ENCODE measurements at regions not wholly inside any gene's neighbourhood (a gene's known extent, or its start where the extent isn't known, plus 50 kb on each side); places are given as distances from the start of the nearest gene placed in this dataset.

DNA sequence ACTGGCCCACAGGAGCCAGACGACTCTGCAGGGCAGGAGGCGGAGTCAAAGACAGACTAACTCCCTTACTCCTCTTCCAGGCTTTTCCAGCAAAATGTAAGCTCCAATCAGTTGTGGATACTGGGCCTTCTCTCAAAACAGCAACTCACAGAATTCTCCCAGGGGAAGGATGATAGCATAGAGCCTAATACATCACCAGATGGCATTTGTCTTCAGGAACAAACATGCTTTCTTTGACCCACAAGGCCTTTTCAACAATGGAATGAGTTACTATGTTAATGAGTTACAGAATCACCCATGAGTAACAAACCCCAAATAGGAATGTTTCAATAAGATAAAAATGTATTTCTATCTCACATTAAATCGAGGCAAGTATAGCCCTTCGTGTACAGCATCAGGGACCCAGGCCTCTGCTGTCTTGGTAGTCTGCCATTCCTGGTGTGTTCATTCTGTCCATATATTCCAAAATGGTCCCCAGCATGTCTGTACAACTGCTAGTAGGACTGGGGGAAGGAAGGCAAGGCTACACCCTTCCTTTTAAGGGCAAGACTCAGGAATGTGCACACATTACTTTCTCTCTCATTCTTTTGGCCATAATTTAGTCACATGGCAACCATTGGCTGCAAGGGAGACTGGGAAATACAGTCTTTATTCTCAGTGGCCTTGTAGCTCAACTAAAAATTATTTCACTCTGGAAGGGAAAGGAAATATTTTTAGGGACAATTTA, 76.4 kb downstream of the BOD1L2 start:
- H3K4me3 ChIP-seq = no peak overlapping the region
- intact Hi-C loops (cut with DNase I) = no loop called here
- H3K27ac ChIP-seq = peak overlapping the region in 3 of 4 donors; percentile 7 to 65 (median 49)
- H3K36me3 ChIP-seq (replicated peaks in 1 of 2; ENCODE audit: insufficient read depth in 1 of 2, low read depth in 2 of 2) = no peaks in the 10 kb centered on the region
- ATAC-seq = peak; percentile 64
- H3K27me3 ChIP-seq = no peaks in the 10 kb centered on the region
- no peak for DNase-seq
- no peaks in the 10 kb centered on the region for H3K9me3 ChIP-seq
- WGBS, 2 donors = 30 to 31% methylated on average over 4 of the region's 4 CpGs
- TF ChIP-seq POLR2A (IDR thresholded peaks at IDR 0.05) = no peak
- TF ChIP-seq, protein P1, sequence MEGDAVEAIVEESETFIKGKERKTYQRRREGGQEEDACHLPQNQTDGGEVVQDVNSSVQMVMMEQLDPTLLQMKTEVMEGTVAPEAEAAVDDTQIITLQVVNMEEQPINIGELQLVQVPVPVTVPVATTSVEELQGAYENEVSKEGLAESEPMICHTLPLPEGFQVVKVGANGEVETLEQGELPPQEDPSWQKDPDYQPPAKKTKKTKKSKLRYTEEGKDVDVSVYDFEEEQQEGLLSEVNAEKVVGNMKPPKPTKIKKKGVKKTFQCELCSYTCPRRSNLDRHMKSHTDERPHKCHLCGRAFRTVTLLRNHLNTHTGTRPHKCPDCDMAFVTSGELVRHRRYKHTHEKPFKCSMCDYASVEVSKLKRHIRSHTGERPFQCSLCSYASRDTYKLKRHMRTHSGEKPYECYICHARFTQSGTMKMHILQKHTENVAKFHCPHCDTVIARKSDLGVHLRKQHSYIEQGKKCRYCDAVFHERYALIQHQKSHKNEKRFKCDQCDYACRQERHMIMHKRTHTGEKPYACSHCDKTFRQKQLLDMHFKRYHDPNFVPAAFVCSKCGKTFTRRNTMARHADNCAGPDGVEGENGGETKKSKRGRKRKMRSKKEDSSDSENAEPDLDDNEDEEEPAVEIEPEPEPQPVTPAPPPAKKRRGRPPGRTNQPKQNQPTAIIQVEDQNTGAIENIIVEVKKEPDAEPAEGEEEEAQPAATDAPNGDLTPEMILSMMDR (IDR thresholded peaks at IDR 0.05) = no peak
- H3K4me1 ChIP-seq = peaks cover 5% of the 10 kb centered on the region

DNA sequence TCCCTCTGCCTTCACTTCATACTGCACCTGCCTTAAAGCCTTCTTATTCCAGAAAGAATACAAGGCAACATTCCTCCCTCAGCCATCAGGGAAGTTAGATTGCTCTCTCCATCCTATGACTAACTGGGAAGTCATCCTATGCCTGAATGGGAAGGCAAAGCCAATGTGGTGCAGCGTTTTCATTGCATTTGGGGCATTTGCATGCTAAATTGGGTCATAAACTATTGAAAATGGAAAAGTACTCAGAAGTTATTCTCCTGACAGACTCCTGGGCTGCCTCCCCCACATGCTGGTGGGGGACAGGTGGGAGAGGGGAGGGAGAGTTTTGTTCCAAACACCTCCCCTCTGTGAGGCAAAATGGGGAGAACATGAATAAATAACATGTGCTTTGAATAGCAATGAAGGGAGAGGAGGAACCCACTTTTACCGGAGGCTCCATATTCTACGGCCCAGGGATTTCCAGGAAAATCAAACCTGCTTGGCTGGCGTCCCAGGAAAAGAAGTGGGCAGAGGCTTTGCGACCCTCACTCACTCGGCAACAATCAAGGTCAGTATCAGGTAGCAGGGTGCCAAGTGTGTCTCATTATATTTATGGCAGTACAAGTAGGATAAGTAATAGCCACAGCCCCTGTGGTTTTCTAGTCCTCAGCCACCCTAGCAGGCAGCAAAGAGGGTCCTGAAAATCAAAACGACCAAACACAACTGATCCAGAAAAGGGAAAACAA, 84.1 kb downstream of the BOD1L2 start:
- H3K36me3 ChIP-seq (replicated peaks in 1 of 2; ENCODE audit: insufficient read depth in 1 of 2, low read depth in 2 of 2) = no peaks in the 10 kb centered on the region
- H3K27ac ChIP-seq = no peak overlapping the region
- no peak for DNase-seq
- no peaks in the 10 kb centered on the region for H3K4me1 ChIP-seq
- intact Hi-C loops (cut with DNase I) = no loop called here
- peaks cover 0 to 5% (median 0%) of the 10 kb centered on the region in 3 donors for H3K9me3 ChIP-seq
- ATAC-seq = no peak
- 33 to 43% methylated on average over 7 of the region's 7 CpGs for WGBS, 2 donors
- no peaks in the 10 kb centered on the region for H3K27me3 ChIP-seq
- TF ChIP-seq, protein P1 (IDR thresholded peaks at IDR 0.05) = no peak
- no peak for TF ChIP-seq POLR2A (IDR thresholded peaks at IDR 0.05)
- no peak overlapping the region for H3K4me3 ChIP-seq

DNA sequence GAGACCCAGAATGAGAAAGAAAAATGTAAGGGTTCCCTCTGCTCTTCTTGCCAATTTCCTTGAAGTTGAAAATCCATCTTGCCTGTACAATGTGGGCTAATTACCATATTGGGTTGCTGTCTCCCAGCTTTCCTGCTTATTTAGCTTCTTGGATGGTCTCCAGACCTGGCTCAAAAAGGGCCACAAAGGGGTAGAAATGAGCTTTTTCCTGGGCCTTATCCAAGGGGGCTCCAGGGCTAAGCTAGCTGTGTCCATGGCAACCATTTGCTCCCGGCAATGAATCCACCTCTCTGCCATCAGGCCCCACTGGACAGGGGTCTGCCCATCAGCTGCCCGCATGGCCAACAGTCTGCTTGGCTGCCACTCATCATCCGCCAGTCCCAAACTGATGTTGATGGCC, 85.0 kb downstream of the BOD1L2 start:
- Histone ChIP-seq H3K27me3 (no peaks in the 10 kb centered on the region), H3K4me3 (no peak overlapping the region), H3K9me3 (peaks cover 0 to 5% (median 0%) of the 10 kb centered on the region in 3 donors), H3K36me3 (replicated peaks in 1 of 2; ENCODE audit: insufficient read depth in 1 of 2, low read depth in 2 of 2) (no peaks in the 10 kb centered on the region), H3K27ac (no peak overlapping the region), H3K4me1 (no peaks in the 10 kb centered on the region)
- DNase-seq = no peak
- ATAC-seq = no peak
- intact Hi-C loops (cut with DNase I) = no loop called here
- TF ChIP-seq, protein P1 (IDR thresholded peaks at IDR 0.05) = no peak
- TF ChIP-seq POLR2A (IDR thresholded peaks at IDR 0.05) = no peak
- WGBS, 2 donors = 82 to 86% methylated on average over 3 of the region's 3 CpGs

DNA sequence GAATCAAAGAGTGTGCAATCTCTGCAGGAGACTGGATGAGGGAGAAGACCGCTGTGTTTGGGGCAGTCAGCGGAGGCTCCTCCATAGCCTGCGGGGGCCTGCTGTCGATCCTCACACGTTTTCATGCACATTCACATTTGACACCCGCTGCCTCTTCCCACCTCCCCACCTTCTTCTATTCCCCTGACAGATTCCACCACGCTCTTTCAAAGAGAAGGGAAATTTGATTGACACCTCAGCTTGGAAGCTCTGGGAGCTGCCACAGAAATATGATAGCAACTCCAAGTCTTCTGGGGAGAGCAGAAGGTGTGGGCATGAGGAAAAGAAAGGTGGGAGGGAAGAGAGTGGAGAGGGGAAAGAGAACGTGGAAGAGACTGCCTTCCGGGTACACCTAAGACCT, 87.5 kb downstream of the BOD1L2 start:
- Histone ChIP-seq H3K9me3 (no peaks in the 10 kb centered on the region), H3K4me1 (no peaks in the 10 kb centered on the region), H3K4me3 (no peak overlapping the region), H3K27ac (no peak overlapping the region), H3K36me3 (replicated peaks in 1 of 2; ENCODE audit: insufficient read depth in 1 of 2, low read depth in 2 of 2) (no peaks in the 10 kb centered on the region), H3K27me3 (no peaks in the 10 kb centered on the region)
- no peak for TF ChIP-seq POLR2A (IDR thresholded peaks at IDR 0.05)
- TF ChIP-seq, protein P1 (IDR thresholded peaks at IDR 0.05) = no peak
- intact Hi-C loops (cut with DNase I) = no loop called here
- DNase-seq (no peak), ATAC-seq (no peak)
- WGBS, 2 donors = 61 to 62% methylated on average over 9 of the region's 9 CpGs

All from body of pancreas (tissue), 4 donors.